Neural progenitor cell (in vitro differentiated cells): ENCODE measurements at regions not wholly inside any gene's neighbourhood (a gene's known extent, or its start where the extent isn't known, plus 50 kb on each side); places are given as distances from the start of the nearest gene placed in this dataset.

Source experiments
- CTCF ChIP-seq: fragments of 200-600 bp; sonication (generic); IDR thresholded peaks from 2 replicates; pipeline ENCODE4 v1.5.1; 2017; ENCODE audit warnings: antibody characterized with exemption, mild to moderate bottlenecking
- EZH2 ChIP-seq: fragments of 200-600 bp; sonication (generic); IDR thresholded peaks from 2 replicates; pipeline ENCODE4 v1.6.1; 2017; ENCODE audit warnings: antibody characterized with exemption, mild to moderate bottlenecking, moderate library complexity
- EZH2phosphoT487 ChIP-seq: fragments of 200-600 bp; sonication (generic); IDR thresholded peaks from 2 replicates; pipeline ENCODE4 v1.6.1; 2017; ENCODE audit warnings: antibody characterized with exemption

GRCh38 chr12:90120627-90121026, 412.0 kb upstream of the ATP2B1 start:
- no peak for TF ChIP-seq CTCF
- no peak for TF ChIP-seq EZH2
- no peak for TF ChIP-seq EZH2phosphoT487
